GM23338 (cell line): ENCODE measurements at regions not wholly inside any gene's neighbourhood (a gene's known extent, or its start where the extent isn't known, plus 50 kb on each side); places are given as distances from the start of the nearest gene placed in this dataset.

Experiments used
- ATAC-seq: fragments of 200-7000 bp; cut with Tn5 transposase; 3 replicates; pipeline ENCODE4 v1.9.1; 2020
- DNase-seq: peaks from one replicate; pipeline ENCODE4 v3.0.0-alpha.2; 2015; ENCODE audit warnings: low spot score
- H2AFZ ChIP-seq: fragments of 200-600 bp; sonication (generic); 2 replicates; pipeline ENCODE4 v1.8.0; 2016; ENCODE audit warnings: antibody characterized with exemption, mild to moderate bottlenecking, moderate library complexity
- H3F3A ChIP-seq: fragments of 200-600 bp; sonication (generic); replicated peaks from 2 replicates; pipeline ENCODE4 v1.8.0; 2017; ENCODE audit warnings: antibody characterized with exemption, mixed run types, low read depth
- H3K27ac ChIP-seq: fragments of 200-600 bp; sonication (generic); 2 replicates; pipeline ENCODE4 v1.6.1; 2016; ENCODE audit warnings: low read depth
- H3K27me3 ChIP-seq: fragments of 200-600 bp; sonication (generic); 2 replicates; pipeline ENCODE4 v1.8.0; 2016; ENCODE audit warnings: mild to moderate bottlenecking, mixed run types, moderate library complexity; ENCODE audit not compliant: insufficient read depth
- H3K36me3 ChIP-seq: fragments of 200-600 bp; sonication (generic); 2 replicates; pipeline ENCODE4 v1.8.0; 2016; ENCODE audit warnings: mild to moderate bottlenecking; ENCODE audit not compliant: insufficient read depth
- H3K4me1 ChIP-seq: fragments of 200-600 bp; sonication (generic); 2 replicates; pipeline ENCODE4 v1.8.0; 2016; ENCODE audit warnings: mild to moderate bottlenecking, moderate library complexity; ENCODE audit not compliant: insufficient read depth
- H3K4me2 ChIP-seq: fragments of 200-600 bp; sonication (generic); 2 replicates; pipeline ENCODE4 v1.7.1; 2017; ENCODE audit warnings: mixed run types
- H3K4me3 ChIP-seq: fragments of 200-600 bp; sonication (generic); 2 replicates; pipeline ENCODE4 v1.6.1; 2016; ENCODE audit warnings: mixed run types
- H3K79me2 ChIP-seq: fragments of 200-600 bp; sonication (generic); replicated peaks from 2 replicates; pipeline ENCODE4 v1.8.0; 2017; ENCODE audit warnings: mild to moderate bottlenecking; ENCODE audit not compliant: insufficient read depth
- H3K9me2 ChIP-seq: fragments of 200-600 bp; sonication (generic); 2 replicates; pipeline ENCODE4 v1.8.0; 2017; ENCODE audit not compliant: insufficient read depth
- H4K20me1 ChIP-seq: fragments of 200-600 bp; sonication (generic); replicated peaks from 2 replicates; pipeline ENCODE4 v1.8.0; 2017; ENCODE audit warnings: mild to moderate bottlenecking; ENCODE audit not compliant: insufficient read depth
- H3K27ac Mint-ChIP-seq: 2 replicates; pipeline ENCODE4 v1.8.0; 2020; ENCODE audit warnings: inconsistent platforms, mild to moderate bottlenecking, moderate library complexity, mixed read lengths
- H3K27me3 Mint-ChIP-seq: 3 replicates; pipeline ENCODE4 v1.8.0; 2022; ENCODE audit warnings: low read depth, mild to moderate bottlenecking, moderate library complexity, mixed read lengths, inconsistent platforms; ENCODE audit not compliant: insufficient read depth, poor library complexity
- H3K36me3 Mint-ChIP-seq: 3 replicates; pipeline ENCODE4 v1.8.0; 2021; ENCODE audit warnings: low read depth, mild to moderate bottlenecking, inconsistent platforms, moderate library complexity, mixed read lengths
- H3K4me1 Mint-ChIP-seq: 3 replicates; pipeline ENCODE4 v1.8.0; 2020; ENCODE audit warnings: mild to moderate bottlenecking, inconsistent platforms, mixed read lengths
- H3K4me3 Mint-ChIP-seq: 3 replicates; pipeline ENCODE4 v1.8.0; 2021; ENCODE audit warnings: moderate library complexity, mild to moderate bottlenecking, inconsistent platforms, mixed read lengths
- H3K9me3 Mint-ChIP-seq: 3 replicates; pipeline ENCODE4 v1.8.0; 2020; ENCODE audit warnings: moderate library complexity, mild to moderate bottlenecking, inconsistent platforms, mixed read lengths
- CREB1 ChIP-seq: fragments of 250-450 bp; sonication (Bioruptor Pico); IDR thresholded peaks from 2 replicates; pipeline ENCODE4 v1.5.0; 2020; ENCODE audit warnings: low read depth, mild to moderate bottlenecking, moderate library complexity
- CTCF ChIP-seq, 2 experiments: fragments of 200-600 bp in 1 of 2; sonication (generic) in 1 of 2; conservative IDR thresholded peaks; 2 replicates each; pipeline versions ENCODE4 v1.5.1 to v1.6.1; 2016 to 2017; ENCODE audit warnings: antibody characterized with exemption in 2 of 2, low read depth in 2 of 2, mild to moderate bottlenecking in 2 of 2, moderate library complexity in 1 of 2
- ETS1 ChIP-seq: IDR thresholded peaks from 2 replicates; pipeline ENCODE4 v1.6.1; 2016; ENCODE audit warnings: antibody characterized with exemption
- EZH2 ChIP-seq: fragments of 200-600 bp; sonication (generic); IDR thresholded peaks from one replicate; pipeline ENCODE4 v1.8.0; 2017; ENCODE audit warnings: antibody characterized with exemption, mild to moderate bottlenecking, low read depth; ENCODE audit not compliant: unreplicated experiment
- JUNB ChIP-seq: IDR thresholded peaks from one replicate; pipeline ENCODE4 v1.6.1; 2016; ENCODE audit warnings: antibody characterized with exemption; ENCODE audit not compliant: unreplicated experiment
- NANOG ChIP-seq: IDR thresholded peaks from 2 replicates; pipeline ENCODE4 v1.6.1; 2016; ENCODE audit warnings: antibody characterized with exemption, borderline replicate concordance
- POLR2AphosphoS5 ChIP-seq: IDR thresholded peaks from 2 replicates; pipeline ENCODE4 v1.6.1; 2016; ENCODE audit warnings: antibody characterized with exemption, low read depth
- REST ChIP-seq: IDR thresholded peaks from one replicate; pipeline ENCODE4 v1.6.1; 2018; ENCODE audit warnings: antibody characterized with exemption; ENCODE audit not compliant: unreplicated experiment
- STAT1 ChIP-seq: IDR thresholded peaks from one replicate; pipeline ENCODE4 v1.6.1; 2016; ENCODE audit warnings: antibody characterized with exemption; ENCODE audit not compliant: unreplicated experiment
- ZNF114 ChIP-seq: fragments of 250-450 bp; sonication (Bioruptor Pico); IDR thresholded peaks from 2 replicates; pipeline ENCODE4 v1.5.0; 2020; ENCODE audit warnings: mild to moderate bottlenecking, moderate library complexity
- ZNF462 ChIP-seq: fragments of 250-450 bp; sonication (Bioruptor Pico); IDR thresholded peaks from 2 replicates; pipeline ENCODE4 v1.5.0; 2020; ENCODE audit warnings: mild to moderate bottlenecking, moderate library complexity

- H3K4me1 ChIP-seq: no peaks in the 10 kb centered on the region
- no peaks in the 10 kb centered on the region; the same call in 2 of the 3 replicates for H3K9me3 Mint-ChIP-seq
Measured at GRCh38 chr9:134214386-134214765, 50.0 kb upstream of the RNU6ATAC start.

More at GRCh38 chr9:134214386-134214765, 50.0 kb upstream of the RNU6ATAC start:
- no peak overlapping the region for H3K4me2 ChIP-seq
- H3K27me3 ChIP-seq: no peaks in the 10 kb centered on the region
- Mint-ChIP-seq H3K27me3 (peaks cover 10% of the 10 kb centered on the region), H3K4me1 (peaks cover 6% of the 10 kb centered on the region), H3K36me3 (no peaks in the 10 kb centered on the region; the same call in 2 of the 3 replicates), H3K27ac (no peak overlapping the region), H3K4me3 (no peak overlapping the region)
- TF ChIP-seq STAT1 (no peak), ZNF462 (CRISPR knock-in tag) (no peak), EZH2 (no peak), ETS1 (no peak), NANOG (no peak), REST (no peak), CREB1 (CRISPR knock-in tag) (no peak), CTCF (conservative IDR thresholded peaks at IDR 0.05; ENCODE audit: low read depth in 2 of 2) (no peak), ZNF114 (CRISPR knock-in tag) (no peak), POLR2AphosphoS5 (no peak), JUNB (no peak)
- H4K20me1 ChIP-seq: no peaks in the 10 kb centered on the region
- no peaks in the 10 kb centered on the region for H3F3A ChIP-seq
- no peak overlapping the region for H2AFZ ChIP-seq
- H3K36me3 ChIP-seq: no peaks in the 10 kb centered on the region
- H3K4me3 ChIP-seq: no peak overlapping the region
- no peak overlapping the region for H3K27ac ChIP-seq
- no peak for ATAC-seq
- H3K9me2 ChIP-seq: no peaks in the 10 kb centered on the region
- H3K79me2 ChIP-seq: no peaks in the 10 kb centered on the region
- no peak for DNase-seq
